Natural killer cell (primary cell): ENCODE measurements at regions not wholly inside any gene's neighbourhood (a gene's known extent, or its start where the extent isn't known, plus 50 kb on each side); places are given as distances from the start of the nearest gene placed in this dataset.

Experiments used
- ATAC-seq, 3 donors: fragments of 150-1000 bp in 2 of 3; fragments of 200-7000 bp in 1 of 3; cut with Tn5 transposase; 1 replicate in 1 of 3; 2 replicates in 2 of 3; pipeline ENCODE4 v1.10.0; 2021; ENCODE audit warnings: mild to moderate bottlenecking in 2 of 3, moderate library complexity in 2 of 3
- DNase-seq, 2 donors: peaks; one replicate each; pipeline versions ENCODE4 v3.0.0 to v3.0.0-alpha.2; 2013 to 2021; ENCODE audit warnings: mixed read lengths in 1 of 2
- H3K27ac ChIP-seq: one replicate; pipeline ENCODE4 v1.5.1; 2013; ENCODE audit warnings: mild to moderate bottlenecking, low read length
- H3K27me3 ChIP-seq: one replicate; pipeline ENCODE4 v1.6.1; 2013; ENCODE audit warnings: low read length; ENCODE audit not compliant: control insufficient read depth, insufficient read depth
- H3K36me3 ChIP-seq: one replicate; pipeline ENCODE4 v1.6.1; 2013; ENCODE audit warnings: low read length; ENCODE audit not compliant: control insufficient read depth, insufficient read depth
- H3K4me1 ChIP-seq: one replicate; pipeline ENCODE4 v1.6.1; 2013; ENCODE audit warnings: low read length; ENCODE audit not compliant: control insufficient read depth, insufficient read depth
- H3K4me3 ChIP-seq: one replicate; pipeline ENCODE4 v1.5.1; 2013; ENCODE audit warnings: low read length
- H3K9me3 ChIP-seq: one replicate; pipeline ENCODE4 v1.6.1; 2013; ENCODE audit warnings: low read length; ENCODE audit not compliant: control insufficient read depth, insufficient read depth
- H3K27ac Mint-ChIP-seq, 2 donors: one replicate each; pipeline ENCODE4 v1.8.0; 2022; ENCODE audit warnings: mild to moderate bottlenecking in 2 of 2, mixed read lengths in 2 of 2, moderate library complexity in 1 of 2
- H3K27me3 Mint-ChIP-seq, 2 donors: one replicate each; pipeline ENCODE4 v1.8.0; 2022; ENCODE audit warnings: low read depth in 2 of 2, mixed read lengths in 2 of 2
- H3K36me3 Mint-ChIP-seq: one replicate; pipeline ENCODE4 v1.8.0; 2022; ENCODE audit warnings: mixed read lengths
- H3K4me1 Mint-ChIP-seq, 2 donors: one replicate each; pipeline ENCODE4 v1.8.0; 2022; ENCODE audit warnings: mixed read lengths in 2 of 2
- H3K4me3 Mint-ChIP-seq: one replicate; pipeline ENCODE4 v1.8.0; 2022; ENCODE audit warnings: mild to moderate bottlenecking, moderate library complexity, mixed read lengths
- H3K9me3 Mint-ChIP-seq, 2 donors: one replicate each; pipeline ENCODE4 v1.8.0; 2022; ENCODE audit warnings: mixed read lengths in 2 of 2
- CTCF ChIP-seq: fragments of 200-600 bp; IDR thresholded peaks from one replicate; pipeline ENCODE4 v1.8.0; 2022; ENCODE audit warnings: antibody characterized with exemption
- WGBS: methylation state at CpG from one replicate; pipeline ENCODE4 v1.1.7; 2013; ENCODE audit warnings: missing lambda C conversion rate; ENCODE audit not compliant: insufficient coverage; 5-methylcytosine and 5-hydroxymethylcytosine counted together
- intact Hi-C: fragments of 100-400 bp; cut with micrococcal nuclease; formaldehyde crosslinking; loops from one replicate; pipeline ENCODE4 v1.14.2; 2022

GRCh38 chr6:146893690-146894089 lies 294.9 kb downstream of the ADGB start:
- 100% methylated on average over 1 of the region's 1 CpG for WGBS
- no peaks in the 10 kb centered on the region for H3K4me1 Mint-ChIP-seq
- H3K4me3 Mint-ChIP-seq = no peak overlapping the region

GRCh38 chr6:146894624-146895023 lies 295.9 kb downstream of the ADGB start:
- Histone ChIP-seq H3K4me3 (no peak overlapping the region), H3K27ac (no peak overlapping the region), H3K36me3 (no peaks in the 10 kb centered on the region), H3K4me1 (no peaks in the 10 kb centered on the region), H3K9me3 (no peaks in the 10 kb centered on the region), H3K27me3 (no peaks in the 10 kb centered on the region)
- no peaks in the 10 kb centered on the region for H3K4me1 Mint-ChIP-seq
- DNase-seq = no peak
- H3K4me3 Mint-ChIP-seq = no peak overlapping the region
- H3K9me3 Mint-ChIP-seq = peaks cover 2 to 3% of the 10 kb centered on the region in 2 donors
- H3K36me3 Mint-ChIP-seq = no peaks in the 10 kb centered on the region
- H3K27ac Mint-ChIP-seq = no peak overlapping the region
- H3K27me3 Mint-ChIP-seq = peaks cover 0 to 8% of the 10 kb centered on the region in 2 donors
- intact Hi-C loops = no loop called here
- no peak for TF ChIP-seq CTCF
- WGBS = 90% methylated on average over 1 of the region's 1 CpG
- ATAC-seq = no peak

More at GRCh38 chr6:146893690-146894089, 294.9 kb downstream of the ADGB start:
- no peaks in the 10 kb centered on the region for H3K9me3 ChIP-seq
- no peak overlapping the region for H3K4me3 ChIP-seq
- no peaks in the 10 kb centered on the region for H3K36me3 ChIP-seq
- Mint-ChIP-seq H3K27ac (no peak overlapping the region), H3K9me3 (peaks cover 3 to 5% of the 10 kb centered on the region in 2 donors), H3K36me3 (no peaks in the 10 kb centered on the region), H3K27me3 (peaks cover 0 to 8% of the 10 kb centered on the region in 2 donors)
- ATAC-seq (no peak), DNase-seq (no peak)
- H3K27ac ChIP-seq = no peak overlapping the region
- intact Hi-C loops = no loop called here
- no peaks in the 10 kb centered on the region for H3K27me3 ChIP-seq
- no peaks in the 10 kb centered on the region for H3K4me1 ChIP-seq
- no peak for TF ChIP-seq CTCF

- H3K36me3 Mint-ChIP-seq = no peaks in the 10 kb centered on the region
- Histone ChIP-seq H3K27ac (no peak overlapping the region), H3K4me1 (no peaks in the 10 kb centered on the region), H3K27me3 (no peaks in the 10 kb centered on the region), H3K9me3 (no peaks in the 10 kb centered on the region), H3K4me3 (no peak overlapping the region), H3K36me3 (no peaks in the 10 kb centered on the region)
- no peak overlapping the region for H3K27ac Mint-ChIP-seq
- TF ChIP-seq CTCF = no peak
- intact Hi-C loops = no loop called here
- peaks cover 2 to 3% of the 10 kb centered on the region in 2 donors for H3K9me3 Mint-ChIP-seq
- no peak for DNase-seq
- no peaks in the 10 kb centered on the region for H3K4me1 Mint-ChIP-seq
- no peak overlapping the region for H3K4me3 Mint-ChIP-seq
- H3K27me3 Mint-ChIP-seq = peaks cover 0 to 8% of the 10 kb centered on the region in 2 donors
- WGBS = 81% methylated on average over 9 of the region's 9 CpGs
- no peak for ATAC-seq
Measured at GRCh38 chr6:146895101-146895771, 296.5 kb downstream of the ADGB start.

- 46% methylated on average over 2 of the region's 3 CpGs for WGBS
- no peak for DNase-seq
- Mint-ChIP-seq H3K27ac (no peak overlapping the region), H3K4me1 (no peaks in the 10 kb centered on the region), H3K27me3 (peaks cover 0 to 8% of the 10 kb centered on the region in 2 donors), H3K36me3 (no peaks in the 10 kb centered on the region), H3K4me3 (no peak overlapping the region), H3K9me3 (peaks cover 2 to 3% of the 10 kb centered on the region in 2 donors)
- no peaks in the 10 kb centered on the region for H3K36me3 ChIP-seq
- intact Hi-C loops = no loop called here
- H3K9me3 ChIP-seq = no peaks in the 10 kb centered on the region
- ATAC-seq = no peak
- TF ChIP-seq CTCF = no peak
- H3K27me3 ChIP-seq = no peaks in the 10 kb centered on the region
- H3K4me3 ChIP-seq = no peak overlapping the region
- H3K27ac ChIP-seq = no peak overlapping the region
- H3K4me1 ChIP-seq = no peaks in the 10 kb centered on the region
Measured at GRCh38 chr6:146895772-146896061, 296.9 kb downstream of the ADGB start.
